DMS79 (cell line): ENCODE measurements at regions not wholly inside any gene's neighbourhood (a gene's known extent, or its start where the extent isn't known, plus 50 kb on each side); places are given as distances from the start of the nearest gene placed in this dataset.
A peak's percentile ranks its signal among the peaks of the same experiment; 100 is the strongest.

Experiments
- DNase-seq: peaks from one replicate; lab custom pipeline; 2025; lab: John Stamatoyannopoulos, UW

GRCh38 chr10:31754803-31755624 is 173.6 kb downstream of the ARHGAP12 start:
- DNase-seq, result no peak

GRCh38 chr10:31753681-31754080 is 174.9 kb downstream of the ARHGAP12 start:
- DNase-seq, result no peak

- DNase-seq, result no peak
These were observed 176.5 kb downstream of the ARHGAP12 start for GRCh38 chr10:31752170-31752569.

- no peak for DNase-seq
These were observed 176.9 kb downstream of the ARHGAP12 start for GRCh38 chr10:31751738-31752080.

DNA sequence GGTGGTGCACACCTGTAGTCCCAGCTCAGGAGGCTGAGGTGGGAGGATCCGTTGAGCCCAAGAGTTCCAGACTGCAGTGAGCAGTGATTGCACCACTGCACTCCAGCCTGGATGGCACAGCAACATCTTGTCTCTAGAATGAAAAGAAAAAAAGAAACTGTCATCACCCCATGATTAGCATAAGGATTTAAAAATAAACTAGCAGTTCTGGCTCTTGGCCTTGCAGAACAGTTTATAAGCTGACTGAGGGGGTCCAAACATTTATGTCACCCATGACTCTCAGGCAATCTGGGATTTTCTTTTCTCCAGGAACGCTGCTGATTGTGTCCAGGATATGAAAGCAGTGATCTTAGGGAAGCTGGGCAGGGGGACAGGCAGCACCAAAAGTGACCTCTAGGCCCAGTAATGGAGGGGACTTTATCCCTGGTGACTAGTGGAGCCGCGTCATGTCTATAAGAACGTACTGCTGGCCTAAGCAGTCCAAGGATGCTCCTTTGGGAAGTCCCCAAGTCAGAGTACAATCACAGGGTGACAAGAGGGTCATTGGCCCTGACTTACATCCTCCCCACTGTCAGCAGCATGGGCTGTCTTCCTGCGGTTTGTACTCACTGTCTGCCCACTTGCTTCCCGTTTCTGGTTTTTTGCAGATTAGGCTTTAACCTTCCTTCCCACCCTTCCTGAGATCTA is 177.4 kb downstream of the ARHGAP12 start:
- no peak for DNase-seq

DNA sequence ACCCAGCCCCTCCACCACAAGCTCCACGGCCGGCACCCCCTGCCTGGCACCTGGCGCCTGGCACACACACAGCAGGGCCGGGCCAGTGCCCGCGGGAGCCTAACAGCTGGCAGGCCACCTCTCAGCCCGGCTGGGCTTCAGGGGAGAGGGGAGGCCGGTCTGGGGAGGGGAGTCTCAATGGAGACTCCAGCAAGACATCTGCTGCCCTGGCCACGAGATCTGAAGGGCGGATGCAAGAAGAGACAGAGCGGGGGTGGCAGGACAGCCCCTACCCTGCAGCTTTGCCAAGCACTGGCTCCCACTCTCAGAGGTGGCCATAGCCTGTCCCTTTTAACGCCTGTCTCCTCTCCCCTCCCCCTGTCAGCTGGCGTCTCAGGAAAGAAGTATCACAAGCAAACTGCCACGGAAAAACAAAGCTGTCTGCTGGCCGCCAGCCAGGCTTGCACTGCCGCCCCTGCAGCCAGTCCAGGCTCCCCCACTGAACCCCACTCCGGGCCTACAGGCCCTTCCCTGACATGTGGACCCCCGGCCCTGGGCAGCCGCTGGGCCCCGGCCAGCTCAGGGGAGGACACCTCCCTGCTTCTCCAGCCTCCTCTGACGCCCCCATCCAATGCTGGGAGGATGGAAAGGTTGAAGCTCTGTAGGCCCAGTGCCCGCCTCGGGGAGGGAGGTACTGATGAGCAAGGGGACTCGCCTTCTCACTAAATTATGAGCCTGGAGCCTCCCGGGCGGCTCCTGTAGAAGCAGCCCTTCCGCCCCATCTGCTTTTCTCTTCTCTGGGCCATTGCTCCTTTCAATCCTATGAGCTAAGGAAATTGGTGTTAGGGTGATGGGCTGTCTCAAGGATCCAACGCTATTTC is 178.4 kb downstream of the ARHGAP12 start:
- peak; percentile 60 for DNase-seq

GRCh38 chr10:31749301-31749700 is 179.3 kb downstream of the ARHGAP12 start:
- peak; percentile 47 for DNase-seq

DNA sequence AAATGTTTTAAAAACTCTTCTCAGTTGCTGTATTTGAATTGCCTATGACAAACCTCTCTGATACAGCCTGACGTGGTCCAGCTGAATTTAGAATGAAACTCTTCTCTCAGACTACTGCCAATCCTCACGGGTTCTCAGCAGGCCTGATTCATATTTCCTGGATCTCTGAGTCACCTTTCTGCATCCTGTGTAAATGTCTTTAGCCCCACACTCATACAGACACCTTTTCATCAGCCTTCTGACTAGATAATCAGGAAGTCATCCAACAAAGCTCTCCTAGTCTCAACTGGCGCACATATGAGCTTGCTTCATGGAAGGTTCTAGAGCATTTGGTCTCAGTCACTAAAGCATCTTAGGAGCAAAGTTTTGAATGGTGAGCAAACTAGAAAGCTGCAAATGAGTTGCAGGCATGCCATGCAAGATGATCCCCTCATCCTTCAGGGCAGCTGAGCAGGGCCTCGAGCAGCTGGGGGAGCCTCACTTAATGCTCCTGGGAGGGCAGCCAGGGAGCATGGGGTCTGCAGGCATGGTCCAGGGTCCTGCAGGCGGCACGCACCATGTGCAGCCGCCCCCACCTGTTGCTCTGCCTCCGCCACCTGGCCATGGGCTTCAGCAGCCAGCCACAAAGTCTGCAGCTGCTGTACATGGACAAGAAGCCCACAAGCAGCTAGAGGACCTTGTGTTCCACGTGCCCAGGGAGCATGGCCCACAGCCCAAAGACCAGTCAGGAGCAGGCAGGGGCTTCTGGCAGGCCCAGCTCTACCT is 182.8 kb downstream of the ARHGAP12 start:
- no peak for DNase-seq

- DNase-seq, result no peak
These were observed 184.6 kb downstream of the ARHGAP12 start for GRCh38 chr10:31744025-31744424.

GRCh38 chr10:31742255-31742654 is 186.4 kb downstream of the ARHGAP12 start:
- DNase-seq, result no peak

- no peak for DNase-seq
These were observed 187.2 kb downstream of the ARHGAP12 start for GRCh38 chr10:31741473-31741872.

GRCh38 chr10:31739711-31740110 is 188.9 kb downstream of the ARHGAP12 start:
- DNase-seq, result no peak

GRCh38 chr10:31739146-31739545 is 189.5 kb downstream of the ARHGAP12 start:
- DNase-seq, result no peak

- DNase-seq, result no peak
These were observed 196.9 kb downstream of the ARHGAP12 start for GRCh38 chr10:31731711-31732110.

GRCh38 chr10:31730776-31731175 is 197.9 kb downstream of the ARHGAP12 start:
- no peak for DNase-seq

DNA sequence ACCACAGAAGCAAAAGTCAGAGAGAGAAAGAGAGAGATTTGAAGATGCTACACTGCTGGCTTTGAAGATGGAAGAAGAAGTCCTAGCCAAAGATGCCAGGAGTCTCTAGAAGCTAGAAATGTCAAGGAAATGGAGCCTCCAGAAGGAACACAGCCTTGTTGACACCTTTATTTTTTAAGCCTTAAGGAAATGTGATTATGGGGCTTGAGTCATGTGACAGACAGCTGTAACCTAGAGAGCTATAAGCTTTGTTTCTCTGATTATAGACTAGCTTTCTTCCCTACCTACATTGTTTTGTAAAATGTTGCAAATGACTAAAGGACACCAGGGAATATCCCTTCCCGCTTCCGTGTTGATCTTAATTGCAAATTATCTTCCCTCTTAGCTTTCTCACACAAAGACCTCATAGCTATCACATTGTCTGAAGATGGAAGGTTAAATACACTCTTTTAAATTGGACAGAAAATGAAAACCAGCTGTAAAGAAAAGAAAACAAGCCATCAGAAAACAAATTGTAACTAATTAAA is 199.9 kb downstream of the ARHGAP12 start:
- no peak for DNase-seq

DNA sequence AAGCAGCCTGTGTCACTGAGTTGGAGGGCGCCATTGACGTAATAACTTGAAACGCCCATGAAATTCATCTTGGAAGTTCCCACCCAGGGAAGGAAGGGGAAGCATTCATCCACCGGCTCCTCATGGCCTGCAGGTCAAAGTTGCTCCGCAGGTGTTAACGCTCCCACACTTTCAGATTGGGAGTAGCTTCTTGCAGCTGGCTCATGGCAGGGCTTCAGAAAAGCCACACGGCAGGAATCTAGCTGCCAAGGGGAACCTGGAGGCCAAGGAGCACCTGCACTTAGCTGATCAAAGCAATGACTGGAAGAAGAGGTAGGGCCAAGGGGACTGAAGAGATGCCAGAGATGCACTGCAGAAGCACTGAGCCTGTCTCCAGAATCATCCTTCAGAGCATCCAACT is 203.2 kb downstream of the ARHGAP12 start:
- DNase-seq, result no peak

- no peak for DNase-seq
These were observed 204.3 kb downstream of the ARHGAP12 start for GRCh38 chr10:31724296-31724695.

DNA sequence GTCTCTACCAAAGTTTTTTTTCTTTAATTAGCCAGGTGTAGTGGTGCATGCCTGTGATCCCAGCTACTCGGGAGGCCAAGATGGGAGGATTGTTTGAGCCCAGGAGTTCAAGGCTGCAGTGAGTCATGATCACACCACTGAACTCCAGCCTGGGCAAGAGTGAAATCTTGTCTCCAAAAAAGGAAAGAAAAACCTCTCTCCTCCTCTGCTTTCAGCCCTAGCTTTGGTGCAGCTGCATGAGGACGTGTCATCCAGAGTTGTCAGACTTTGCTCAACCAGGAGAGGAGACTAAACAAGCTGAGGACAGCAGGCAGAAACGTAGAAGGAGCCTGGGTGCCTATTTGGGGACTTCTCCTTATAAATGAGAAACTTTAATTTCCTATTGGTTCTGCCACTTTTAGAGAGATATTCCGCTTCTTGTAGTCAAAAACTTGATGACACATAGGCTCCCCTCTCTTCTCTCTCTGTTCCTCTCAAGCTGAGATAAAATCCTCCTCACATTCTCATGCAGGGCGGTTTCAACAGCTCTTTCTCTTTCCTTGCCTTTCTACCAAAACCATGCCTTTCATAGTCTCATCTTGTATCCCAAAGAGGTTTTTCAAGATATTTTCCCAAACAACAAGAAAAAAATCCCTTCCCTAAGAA is 205.4 kb downstream of the ARHGAP12 start:
- DNase-seq, result no peak

GRCh38 chr10:31721096-31721495 is 207.5 kb downstream of the ARHGAP12 start:
- no peak for DNase-seq

DNA sequence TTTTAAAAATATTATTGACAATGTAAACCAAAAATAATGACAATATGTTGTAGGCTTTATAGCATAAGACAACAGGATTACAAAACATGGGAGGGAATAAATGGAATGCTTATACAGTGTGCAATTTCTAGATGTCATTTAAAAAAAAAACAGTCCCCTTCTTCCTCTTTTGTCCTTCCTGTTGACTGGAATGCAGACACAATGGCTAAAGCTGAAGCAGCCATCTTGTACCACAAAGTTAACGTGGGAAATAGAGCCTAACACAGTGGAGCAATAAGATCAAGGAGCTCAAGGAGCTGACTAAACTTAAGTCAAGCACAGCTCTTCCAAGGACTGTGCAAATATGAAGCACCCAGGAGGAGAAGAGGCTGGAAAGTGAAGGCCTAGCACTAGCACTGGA is 208.1 kb downstream of the ARHGAP12 start:
- no peak for DNase-seq
